ENCODE measurements at regions not wholly inside any gene's neighbourhood (a gene's known extent, or its start where the extent isn't known, plus 50 kb on each side); places are given as distances from the start of the nearest gene placed in this dataset.

DNA sequence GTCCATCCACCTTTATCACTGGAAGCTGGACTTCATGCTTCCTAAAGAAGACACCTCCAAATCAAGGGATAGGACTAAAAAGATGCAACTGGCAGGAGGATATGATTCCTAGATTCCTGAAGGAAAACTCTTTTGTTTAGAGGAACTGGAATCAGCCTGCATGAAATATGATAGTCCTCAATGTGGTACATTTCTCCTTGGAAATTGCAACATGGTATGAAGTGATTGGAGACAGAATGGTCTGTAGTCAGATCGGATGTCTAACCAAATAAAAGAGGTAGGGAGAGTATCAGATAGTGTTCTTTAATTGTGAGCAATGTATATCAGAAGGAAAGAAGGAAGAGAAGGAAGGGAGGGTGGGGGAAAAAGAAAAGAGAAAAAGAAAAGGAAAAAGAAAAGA lies 116.1 kb upstream of the FSTL4 start:
- TF ChIP-seq POLR2A (IDR thresholded peaks at IDR 0.05), result no peak
- no peak for TF ChIP-seq CTCF (IDR thresholded peaks at IDR 0.05)

Data from right lobe of liver (tissue), 4 donors.